ENCODE measurements at regions not wholly inside any gene's neighbourhood (a gene's known extent, or its start where the extent isn't known, plus 50 kb on each side); places are given as distances from the start of the nearest gene placed in this dataset.

DNA sequence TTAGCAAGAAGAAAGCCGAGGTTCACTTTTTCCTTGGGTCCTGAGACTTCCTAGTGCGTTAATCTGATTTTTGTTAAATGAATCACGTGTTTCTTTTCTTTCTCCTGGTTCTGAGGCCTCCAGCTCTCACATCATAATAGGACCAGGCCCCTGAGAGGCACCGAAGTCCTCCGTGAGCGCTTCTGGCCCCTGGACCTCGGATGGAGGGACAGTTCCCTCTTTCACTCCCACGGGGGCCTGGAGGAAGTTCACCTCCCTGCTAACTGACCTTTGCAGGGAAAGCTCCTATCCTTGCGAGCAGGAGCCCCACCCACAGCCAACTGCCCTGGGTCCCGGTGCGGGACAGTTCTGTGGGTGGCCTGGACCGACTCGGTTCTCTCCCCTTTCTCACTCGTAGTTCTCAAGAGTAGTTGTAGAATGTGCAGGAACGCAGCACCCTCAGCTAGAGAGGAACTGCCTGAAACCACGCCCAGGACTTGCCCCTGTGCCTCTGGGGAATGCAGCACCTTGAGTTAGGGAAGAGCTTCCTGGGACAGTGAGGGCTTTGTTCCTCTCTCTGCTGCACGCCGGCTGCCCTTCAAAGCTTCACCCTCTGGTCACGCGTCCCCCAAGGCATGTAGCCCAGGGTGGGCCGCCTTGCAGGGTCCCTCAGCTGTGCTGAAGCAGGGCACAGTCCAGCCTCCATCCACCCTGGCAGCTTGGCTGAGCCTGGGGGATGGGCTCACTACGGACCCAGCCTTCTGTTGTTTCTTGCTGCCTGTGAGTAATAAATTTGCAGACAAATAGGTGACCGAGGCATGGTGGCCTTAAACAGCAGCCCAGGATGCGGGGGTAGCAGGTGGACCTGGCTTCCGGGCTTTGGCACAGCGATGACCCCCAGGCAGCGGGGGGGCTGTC, 264.6 kb downstream of the ADGRD1 start:
- Histone ChIP-seq H2AFZ (replicated peaks) (peak overlapping the region; percentile 83), H3K4me2 (peak overlapping the region; percentile 31), H3K79me2 (ENCODE audit: low read depth) (no peaks in the 10 kb centered on the region), H3K9ac (no peak overlapping the region), H3K4me3 (no peak overlapping the region), H3K36me3 (no peaks in the 10 kb centered on the region), H3K9me3 (ENCODE audit: low read depth) (no peaks in the 10 kb centered on the region), H3K27ac (no peak overlapping the region), H4K20me1 (ENCODE audit: low read depth) (no peaks in the 10 kb centered on the region), H3K4me1 (peaks cover 41% of the 10 kb centered on the region), H3F3A (ENCODE audit: low read depth) (peaks cover 12% of the 10 kb centered on the region), H3K27me3 (no peaks in the 10 kb centered on the region)
- H3K4me3 Mint-ChIP-seq, result no peak overlapping the region
- DNase-seq (ENCODE audit: low spot score), result peak; percentile 41
- TF ChIP-seq EZH2 (IDR thresholded peaks at IDR 0.05) (no peak), EZH2phosphoT487 (IDR thresholded peaks at IDR 0.05) (no peak)
- TF ChIP-seq, protein P1, sequence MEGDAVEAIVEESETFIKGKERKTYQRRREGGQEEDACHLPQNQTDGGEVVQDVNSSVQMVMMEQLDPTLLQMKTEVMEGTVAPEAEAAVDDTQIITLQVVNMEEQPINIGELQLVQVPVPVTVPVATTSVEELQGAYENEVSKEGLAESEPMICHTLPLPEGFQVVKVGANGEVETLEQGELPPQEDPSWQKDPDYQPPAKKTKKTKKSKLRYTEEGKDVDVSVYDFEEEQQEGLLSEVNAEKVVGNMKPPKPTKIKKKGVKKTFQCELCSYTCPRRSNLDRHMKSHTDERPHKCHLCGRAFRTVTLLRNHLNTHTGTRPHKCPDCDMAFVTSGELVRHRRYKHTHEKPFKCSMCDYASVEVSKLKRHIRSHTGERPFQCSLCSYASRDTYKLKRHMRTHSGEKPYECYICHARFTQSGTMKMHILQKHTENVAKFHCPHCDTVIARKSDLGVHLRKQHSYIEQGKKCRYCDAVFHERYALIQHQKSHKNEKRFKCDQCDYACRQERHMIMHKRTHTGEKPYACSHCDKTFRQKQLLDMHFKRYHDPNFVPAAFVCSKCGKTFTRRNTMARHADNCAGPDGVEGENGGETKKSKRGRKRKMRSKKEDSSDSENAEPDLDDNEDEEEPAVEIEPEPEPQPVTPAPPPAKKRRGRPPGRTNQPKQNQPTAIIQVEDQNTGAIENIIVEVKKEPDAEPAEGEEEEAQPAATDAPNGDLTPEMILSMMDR (IDR thresholded peaks at IDR 0.05), result no peak
- peaks cover 21% of the 10 kb centered on the region for H3K27me3 Mint-ChIP-seq (ENCODE audit: insufficient read depth, low read depth)
- H3K36me3 Mint-ChIP-seq, result no peaks in the 10 kb centered on the region
- peaks cover 41% of the 10 kb centered on the region for H3K4me1 Mint-ChIP-seq
- H3K27ac Mint-ChIP-seq, result peak overlapping the region; percentile 92
- H3K9me3 Mint-ChIP-seq, result no peaks in the 10 kb centered on the region

- peak overlapping the region; percentile 83 for H2AFZ ChIP-seq (replicated peaks)
- H3K36me3 ChIP-seq, result no peaks in the 10 kb centered on the region
- Mint-ChIP-seq H3K4me3 (no peak overlapping the region), H3K27ac (no peak overlapping the region), H3K36me3 (no peaks in the 10 kb centered on the region), H3K27me3 (ENCODE audit: insufficient read depth, low read depth) (peaks cover 21% of the 10 kb centered on the region), H3K4me1 (peaks cover 43% of the 10 kb centered on the region), H3K9me3 (no peaks in the 10 kb centered on the region)
- H3K79me2 ChIP-seq (ENCODE audit: low read depth), result no peaks in the 10 kb centered on the region
- no peak for TF ChIP-seq EZH2phosphoT487 (IDR thresholded peaks at IDR 0.05)
- TF ChIP-seq, protein P1 (IDR thresholded peaks at IDR 0.05), result no peak
- TF ChIP-seq EZH2 (IDR thresholded peaks at IDR 0.05), result no peak
- no peaks in the 10 kb centered on the region for H4K20me1 ChIP-seq (ENCODE audit: low read depth)
- no peaks in the 10 kb centered on the region for H3K27me3 ChIP-seq
- H3K4me1 ChIP-seq, result peaks cover 41% of the 10 kb centered on the region
- no peak for DNase-seq (ENCODE audit: low spot score)
- peak overlapping the region; percentile 31 for H3K4me2 ChIP-seq
- no peak overlapping the region for H3K9ac ChIP-seq
- no peaks in the 10 kb centered on the region for H3K9me3 ChIP-seq (ENCODE audit: low read depth)
- H3F3A ChIP-seq (ENCODE audit: low read depth), result peaks cover 12% of the 10 kb centered on the region
- H3K27ac ChIP-seq, result no peak overlapping the region
- H3K4me3 ChIP-seq, result no peak overlapping the region
Measured at GRCh38 chr12:131218923-131219669, 265.4 kb downstream of the ADGRD1 start.

DNA sequence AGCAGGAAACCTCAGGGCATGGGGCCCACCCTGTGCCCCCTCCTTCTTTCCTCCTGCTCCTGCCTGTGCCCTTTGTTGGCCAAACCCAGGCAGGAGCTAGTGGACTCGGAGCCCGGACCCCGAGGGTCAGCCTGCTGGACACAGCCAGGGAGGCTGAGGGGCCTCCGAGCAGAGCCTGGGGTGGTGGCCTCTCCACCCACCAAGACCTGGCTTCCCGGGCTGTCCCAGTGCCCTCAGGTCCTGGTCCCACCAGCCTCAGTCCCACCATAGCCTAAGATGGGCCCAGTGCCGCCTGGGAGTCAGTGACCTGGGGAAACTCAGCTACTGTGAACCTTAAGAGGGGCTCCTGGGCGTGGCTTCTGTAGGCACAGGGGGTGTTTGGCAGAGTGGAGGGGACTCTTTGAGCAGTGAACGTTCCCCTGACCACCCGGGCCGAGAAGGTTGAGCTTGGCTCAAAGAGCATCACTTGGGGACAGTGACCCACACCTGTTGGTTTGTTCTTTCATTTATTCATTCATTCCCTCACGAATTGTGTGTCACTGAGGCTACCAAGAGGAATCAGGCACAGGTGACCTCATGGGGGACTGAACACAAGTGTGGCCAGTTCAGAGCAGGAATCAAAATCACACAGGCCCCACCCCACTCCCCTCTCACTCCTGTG, 266.1 kb downstream of the ADGRD1 start:
- H3K4me3 Mint-ChIP-seq, result no peak overlapping the region
- TF ChIP-seq, protein P1 (IDR thresholded peaks at IDR 0.05), result no peak
- TF ChIP-seq EZH2phosphoT487 (IDR thresholded peaks at IDR 0.05) (no peak), EZH2 (IDR thresholded peaks at IDR 0.05) (no peak)
- H3K4me1 ChIP-seq, result peaks cover 41% of the 10 kb centered on the region

More for the DNA sequence above, 266.1 kb downstream of the ADGRD1 start:
- Histone ChIP-seq H3K27ac (no peak overlapping the region), H3K4me2 (no peak overlapping the region), H3K9me3 (ENCODE audit: low read depth) (no peaks in the 10 kb centered on the region), H3K4me3 (no peak overlapping the region), H3K27me3 (no peaks in the 10 kb centered on the region), H2AFZ (replicated peaks) (no peak overlapping the region), H3K79me2 (ENCODE audit: low read depth) (no peaks in the 10 kb centered on the region), H4K20me1 (ENCODE audit: low read depth) (no peaks in the 10 kb centered on the region), H3K9ac (no peak overlapping the region), H3K36me3 (no peaks in the 10 kb centered on the region), H3F3A (ENCODE audit: low read depth) (peaks cover 12% of the 10 kb centered on the region)
- peaks cover 23% of the 10 kb centered on the region for H3K27me3 Mint-ChIP-seq (ENCODE audit: insufficient read depth, low read depth)
- no peaks in the 10 kb centered on the region for H3K9me3 Mint-ChIP-seq
- no peak for DNase-seq (ENCODE audit: low spot score)
- peak overlapping the region; percentile 37 for H3K27ac Mint-ChIP-seq
- no peaks in the 10 kb centered on the region for H3K36me3 Mint-ChIP-seq
- peaks cover 43% of the 10 kb centered on the region for H3K4me1 Mint-ChIP-seq
